GM21390 (cell line): ENCODE measurements at regions not wholly inside any gene's neighbourhood (a gene's known extent, or its start where the extent isn't known, plus 50 kb on each side); places are given as distances from the start of the nearest gene placed in this dataset.
"Not testable (repeated sequence)": the region's sequence is repeated elsewhere in the genome, so short reads cannot be mapped to it uniquely, and the experiment has no call there.

Source experiments
- ATAC-seq: cut with Tn5 transposase; IDR thresholded peaks from one replicate; pipeline ENCODE4 v1.9.1; 2021; ENCODE audit not compliant: unreplicated experiment

DNA sequence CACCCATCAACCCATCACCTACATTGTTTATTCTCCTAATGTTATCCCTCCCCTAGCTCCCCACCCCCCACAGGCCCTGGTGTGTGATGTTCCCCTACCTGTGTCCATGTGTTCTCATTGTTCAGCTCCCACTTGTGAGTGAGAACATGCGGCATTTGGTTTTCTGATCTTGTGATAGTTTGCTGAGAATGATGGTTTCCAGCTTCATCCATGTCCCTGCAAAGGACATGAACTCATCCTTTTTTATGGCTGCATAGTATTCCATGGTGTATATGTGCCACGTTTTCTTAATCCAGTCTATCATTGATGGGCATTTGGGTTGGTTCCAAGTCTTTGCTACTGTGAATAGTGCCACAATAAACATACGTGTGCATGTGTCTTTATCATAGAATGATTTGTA is 118.1 kb upstream of the IER5L start:
- ATAC-seq, result not testable (repeated sequence)

DNA sequence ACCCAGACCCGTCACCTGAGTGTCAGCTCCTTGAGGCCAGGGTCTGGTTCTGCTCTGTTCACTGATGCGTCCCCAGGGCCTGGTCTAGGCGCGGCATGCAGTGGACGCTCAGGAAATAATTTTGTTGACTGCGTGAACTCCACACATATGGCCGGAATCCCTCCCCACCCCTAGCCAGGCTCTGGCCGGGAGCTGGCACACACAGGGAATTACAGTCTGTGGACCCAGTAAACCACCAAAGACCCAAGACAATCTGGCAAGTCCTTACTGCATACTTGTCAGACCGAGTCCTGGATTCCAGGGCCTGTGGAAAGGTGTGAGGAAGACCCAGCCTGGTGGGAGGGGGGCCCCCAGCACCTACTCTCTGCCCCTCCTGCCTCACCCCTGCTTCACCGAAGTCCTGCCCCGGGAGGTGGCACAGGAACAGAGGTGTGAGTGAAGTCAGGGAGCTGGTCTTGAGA is 113.0 kb upstream of the IER5L start:
- no peak for ATAC-seq

DNA sequence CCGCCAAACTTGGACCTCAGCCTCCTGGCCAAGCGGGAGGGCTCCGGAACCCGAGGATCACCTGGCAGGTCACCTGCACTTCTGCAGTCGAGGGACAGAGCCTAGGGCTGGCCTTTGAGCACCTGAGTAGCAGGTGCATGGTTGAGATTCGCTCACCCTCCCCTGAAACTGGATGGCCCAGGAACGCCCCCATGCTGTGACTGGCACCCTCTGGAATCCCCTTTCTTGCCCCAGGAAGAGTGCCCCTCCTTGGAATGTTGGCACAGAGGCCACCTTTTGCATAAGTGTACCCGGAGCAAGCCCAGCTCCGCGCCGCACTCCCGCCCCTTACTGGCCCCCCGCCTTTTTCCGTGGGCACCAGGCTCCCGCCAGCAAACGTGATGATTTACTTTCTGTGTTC is 112.5 kb upstream of the IER5L start:
- ATAC-seq, result no peak

DNA sequence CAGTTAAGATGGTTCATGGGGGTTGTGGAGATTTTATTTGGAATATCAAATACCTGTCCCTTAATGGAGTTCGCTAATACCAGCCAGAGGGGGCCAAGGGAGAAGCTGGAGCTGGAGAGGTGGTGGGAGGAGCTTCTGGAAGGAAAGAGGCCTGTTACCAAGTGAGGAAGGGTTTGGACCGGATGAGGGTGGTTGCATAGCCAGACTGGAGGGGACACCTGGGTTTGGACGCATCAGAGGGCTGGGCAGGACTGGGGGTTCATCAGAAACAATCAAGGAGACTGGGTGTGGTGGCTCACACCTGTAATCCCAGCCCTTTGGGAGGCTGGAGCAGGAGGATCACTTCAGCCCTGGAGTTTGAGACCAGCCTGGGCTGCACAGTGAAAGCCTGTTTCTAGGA is 111.8 kb upstream of the IER5L start:
- ATAC-seq, result no peak

DNA sequence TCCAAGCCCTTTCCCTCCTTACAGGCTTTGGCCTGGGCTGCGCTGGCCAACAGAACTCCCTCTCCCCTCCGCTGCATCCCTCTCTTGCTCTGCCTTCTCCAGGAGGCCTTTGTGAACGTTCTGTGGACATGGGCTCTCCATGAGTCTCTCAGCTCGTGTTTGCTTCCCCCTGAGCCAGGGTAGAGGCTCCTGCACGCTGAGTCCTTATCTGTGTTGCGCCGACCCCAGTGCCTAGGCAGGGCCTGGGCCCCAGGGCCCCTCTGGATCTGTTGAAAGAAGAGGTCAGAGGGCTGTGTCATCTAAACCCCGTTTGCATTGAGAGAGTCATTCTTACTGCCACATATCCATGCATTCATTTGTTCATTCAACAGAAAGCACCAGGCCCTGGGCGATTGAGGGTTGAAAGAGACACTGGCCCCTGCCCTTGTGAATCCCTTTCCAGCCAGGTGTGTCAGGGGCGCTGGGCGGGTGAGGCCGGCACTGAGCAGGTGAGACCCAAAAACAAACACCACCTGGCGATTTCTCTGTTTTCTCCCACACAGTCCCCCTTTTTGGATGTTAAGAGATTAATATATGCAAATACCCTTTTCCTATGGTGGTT is 111.2 kb upstream of the IER5L start:
- ATAC-seq, result no peak

DNA sequence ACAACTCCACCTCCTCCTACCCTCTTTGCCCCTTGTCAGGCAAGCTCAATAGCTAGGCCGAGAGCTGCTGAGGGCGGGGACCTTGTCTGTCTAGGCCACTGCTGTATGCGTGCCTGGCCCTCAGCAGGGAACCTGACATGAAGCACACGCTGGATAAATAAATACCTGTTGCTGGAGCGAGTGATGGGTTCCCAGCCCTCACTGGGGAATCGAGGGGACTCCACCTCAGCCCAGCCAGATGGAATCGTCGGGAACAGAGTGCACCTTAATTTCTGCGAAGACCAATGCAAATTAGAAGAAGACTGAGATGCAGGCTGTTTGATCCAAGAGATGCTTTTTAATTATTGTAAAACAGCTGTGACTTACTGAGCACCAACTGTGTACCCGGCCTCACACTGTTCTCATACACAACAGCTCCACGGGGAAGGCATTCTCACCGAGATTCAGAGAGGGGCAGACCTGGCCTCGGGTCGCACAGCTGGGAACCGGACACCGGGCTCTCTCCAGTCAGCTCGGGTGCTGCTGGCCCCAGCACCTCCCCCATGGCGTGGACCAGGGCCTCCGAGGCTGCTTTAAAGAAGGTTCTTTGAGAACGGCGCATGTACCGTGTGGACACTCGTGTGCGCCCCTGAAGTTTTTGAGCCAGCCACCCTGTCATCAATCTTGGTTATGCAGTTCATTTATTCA is 109.7 kb upstream of the IER5L start:
- ATAC-seq, result no peak

DNA sequence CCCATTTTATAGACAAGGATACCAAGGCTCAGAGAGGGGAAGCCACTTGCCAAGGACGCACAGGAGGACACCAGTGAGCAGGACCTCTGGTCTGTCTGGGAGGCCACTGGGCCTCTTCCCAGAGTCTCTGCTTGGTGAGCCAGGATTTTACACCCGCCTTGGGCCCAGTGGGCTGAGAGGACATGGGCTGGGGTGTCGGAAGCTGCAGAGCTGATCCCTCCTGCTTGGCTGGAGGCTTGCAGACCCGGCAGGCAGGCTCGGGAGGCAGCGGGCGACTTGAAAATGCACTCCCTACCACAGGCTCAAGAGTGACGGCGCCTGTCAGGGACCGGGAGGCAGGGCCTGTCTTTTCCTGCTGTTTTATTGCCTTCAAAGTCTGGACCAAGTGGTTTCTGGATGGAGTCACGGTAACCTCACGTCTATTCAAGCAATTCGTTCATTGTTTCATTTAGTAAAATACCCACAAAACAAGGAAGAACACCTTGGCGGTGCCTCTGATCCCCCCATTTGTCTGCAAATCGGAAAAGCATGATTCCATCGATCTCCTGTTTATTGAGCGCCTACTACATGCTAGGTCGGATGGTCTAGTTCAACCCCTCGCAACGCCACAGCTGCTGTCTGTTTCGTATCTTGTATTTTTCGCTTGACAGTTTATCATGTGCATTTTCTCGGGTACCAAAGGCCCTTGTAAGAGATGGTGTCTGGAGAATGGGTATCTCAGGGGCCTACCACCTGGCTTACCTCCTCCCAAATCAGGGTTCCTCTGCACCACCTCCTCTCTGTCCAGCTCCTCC is 108.1 kb upstream of the IER5L start:
- ATAC-seq, result no peak

DNA sequence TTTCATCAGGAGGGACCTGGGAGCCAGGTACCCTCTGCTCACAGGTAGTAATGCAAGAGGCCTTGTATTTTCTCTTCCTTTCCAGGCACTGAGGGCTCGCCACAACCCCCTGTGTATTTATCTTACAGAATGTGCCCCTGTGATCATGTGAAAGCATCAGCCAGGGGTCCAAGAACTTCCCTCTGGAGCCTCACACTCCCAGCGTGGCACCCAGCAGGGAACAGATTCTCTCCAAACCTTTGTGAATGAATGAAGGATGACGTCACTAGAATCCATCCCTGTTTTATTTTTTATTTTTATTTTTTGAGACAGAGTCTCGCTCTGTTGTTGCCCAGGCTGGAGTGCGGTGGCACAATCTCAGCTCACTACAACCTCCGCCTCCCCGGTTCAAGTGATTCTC is 107.3 kb upstream of the IER5L start:
- no peak for ATAC-seq

DNA sequence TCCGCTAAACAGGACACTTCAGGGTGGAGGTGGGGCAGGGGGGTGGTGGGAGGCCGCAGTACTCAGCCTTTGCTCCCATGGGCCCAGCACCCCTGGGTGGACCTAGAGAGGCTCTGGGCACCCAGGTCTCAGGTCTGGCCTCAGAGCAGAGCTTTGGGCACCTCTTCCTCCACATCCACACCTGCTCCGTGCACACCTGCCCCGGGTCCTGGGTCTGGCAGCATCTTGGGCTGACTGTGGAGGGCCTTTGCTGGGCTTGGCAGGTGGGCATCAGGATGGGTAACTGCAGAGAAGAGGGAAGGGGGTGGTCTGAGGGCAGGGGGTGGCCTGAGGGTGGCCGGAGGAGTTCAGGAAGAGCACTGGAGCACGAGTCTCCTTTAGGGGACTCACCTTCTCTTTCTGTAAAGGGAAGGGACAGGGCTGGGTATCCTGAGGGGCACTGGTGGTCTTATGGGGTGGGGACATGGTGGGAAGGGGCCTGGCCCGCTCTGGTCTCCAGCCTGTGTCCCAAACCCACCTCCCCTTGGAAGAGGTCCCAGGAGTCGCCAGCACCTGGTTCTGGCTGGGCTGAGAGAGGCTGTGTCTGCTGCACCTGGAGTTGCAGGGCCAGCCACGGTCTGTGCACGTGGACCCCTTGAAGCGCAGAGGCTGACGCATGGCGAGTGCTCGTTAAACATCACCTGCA is 106.7 kb upstream of the IER5L start:
- ATAC-seq, result no peak

DNA sequence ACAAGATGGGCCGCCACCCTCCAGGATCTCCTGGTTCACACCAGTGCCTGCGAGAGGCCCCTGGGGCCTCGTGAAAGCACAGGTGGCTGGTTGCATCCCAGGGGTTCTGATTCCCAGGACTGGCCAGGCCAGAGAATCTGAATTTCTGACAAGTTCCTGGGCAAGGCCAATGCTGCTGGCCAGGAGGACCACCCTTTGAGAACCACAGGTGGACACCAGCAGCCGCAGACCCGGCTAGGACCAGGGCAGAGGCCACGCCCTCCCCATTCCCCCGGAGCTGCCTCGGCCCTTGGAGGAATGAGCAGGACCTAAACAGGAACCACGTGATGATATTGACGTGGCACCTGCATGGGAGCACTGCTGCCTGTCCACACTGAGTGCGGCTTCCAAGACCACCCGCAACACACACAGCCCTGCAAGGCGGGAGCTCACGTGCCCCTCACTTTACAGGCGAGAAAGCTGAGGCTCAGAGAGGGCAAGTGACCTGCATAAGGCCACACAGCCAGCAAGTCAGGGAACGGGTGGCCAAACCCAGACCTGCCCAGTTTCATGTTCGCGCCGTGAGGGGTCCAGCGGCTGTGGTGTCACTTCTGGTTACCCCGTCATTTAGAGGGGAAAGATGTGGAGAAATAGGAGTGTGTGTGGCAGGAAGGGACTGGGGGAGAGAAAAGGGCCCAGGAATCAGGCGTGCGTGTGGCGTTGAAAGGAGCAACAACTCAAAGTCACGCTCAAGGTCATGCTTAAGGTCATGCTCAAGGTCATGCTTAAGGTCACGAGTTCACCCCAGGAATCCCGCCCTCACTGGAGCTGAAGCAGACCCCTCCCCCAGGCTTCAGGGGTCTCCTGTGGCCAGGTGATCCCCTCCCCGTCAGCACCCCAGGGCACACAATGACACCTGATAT is 105.9 kb upstream of the IER5L start:
- ATAC-seq, result no peak

DNA sequence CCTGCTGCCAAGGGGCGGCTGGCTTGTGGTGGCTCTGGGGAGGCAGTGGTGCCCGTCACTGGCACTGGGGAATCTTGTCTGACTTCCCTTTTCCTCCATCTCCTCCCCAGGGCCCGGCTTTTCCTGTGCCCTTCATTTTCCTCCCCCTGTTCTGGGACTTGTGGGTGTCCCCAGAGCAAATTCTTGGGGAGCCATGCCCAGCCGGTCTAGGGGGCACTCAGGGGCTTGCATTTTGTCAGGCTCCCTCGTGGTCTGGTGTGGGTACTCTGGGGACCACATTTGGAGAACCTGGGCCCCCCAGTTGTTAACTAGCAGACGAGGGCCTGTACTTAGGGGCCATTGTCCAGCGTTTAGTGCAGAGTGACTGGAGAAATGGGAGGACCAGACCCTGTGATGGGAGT is 105.2 kb upstream of the IER5L start:
- ATAC-seq, result no peak

DNA sequence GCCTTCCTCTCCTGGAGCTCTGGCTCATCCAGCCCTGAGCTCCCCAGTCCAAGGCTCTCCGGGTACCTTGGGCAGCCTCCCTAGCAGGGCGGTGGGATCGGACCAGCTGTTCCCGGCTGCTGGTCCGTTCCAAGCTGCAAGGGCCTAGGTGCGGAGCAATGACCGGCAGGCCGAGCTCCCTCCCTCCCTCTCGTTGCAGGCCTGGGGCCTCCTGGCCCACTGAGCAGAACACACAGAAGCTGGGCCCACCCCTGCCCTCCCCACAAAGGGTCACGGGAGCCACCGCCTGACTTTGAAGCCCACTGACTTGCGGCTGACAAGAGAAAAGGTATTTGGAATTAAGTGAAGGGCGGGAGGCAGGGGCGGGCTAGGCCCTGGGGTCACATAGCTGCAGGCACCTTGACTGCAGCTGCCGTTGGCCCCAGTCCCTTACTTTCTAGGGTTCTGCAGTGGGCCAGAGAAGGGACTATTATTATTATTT is 104.7 kb upstream of the IER5L start:
- ATAC-seq, result no peak

DNA sequence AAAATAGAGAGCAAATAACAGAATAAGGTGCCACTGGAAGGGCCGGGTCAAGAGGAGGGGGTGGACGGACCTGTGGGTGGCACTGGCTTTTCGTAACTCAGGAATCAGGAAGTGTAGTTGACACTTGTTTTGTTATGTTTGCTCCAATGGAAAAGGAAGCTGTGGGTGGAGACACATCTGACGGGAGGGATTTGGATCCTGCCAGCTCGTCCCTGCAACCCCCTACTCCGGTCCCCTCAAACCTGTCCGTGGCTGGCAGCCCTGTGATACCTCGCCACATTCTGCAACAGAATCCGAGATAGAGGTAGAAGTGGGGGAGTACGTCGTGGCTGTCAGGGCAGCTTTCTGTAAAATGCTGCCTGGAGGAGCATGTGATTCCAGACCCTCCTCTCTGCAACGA is 104.2 kb upstream of the IER5L start:
- no peak for ATAC-seq

DNA sequence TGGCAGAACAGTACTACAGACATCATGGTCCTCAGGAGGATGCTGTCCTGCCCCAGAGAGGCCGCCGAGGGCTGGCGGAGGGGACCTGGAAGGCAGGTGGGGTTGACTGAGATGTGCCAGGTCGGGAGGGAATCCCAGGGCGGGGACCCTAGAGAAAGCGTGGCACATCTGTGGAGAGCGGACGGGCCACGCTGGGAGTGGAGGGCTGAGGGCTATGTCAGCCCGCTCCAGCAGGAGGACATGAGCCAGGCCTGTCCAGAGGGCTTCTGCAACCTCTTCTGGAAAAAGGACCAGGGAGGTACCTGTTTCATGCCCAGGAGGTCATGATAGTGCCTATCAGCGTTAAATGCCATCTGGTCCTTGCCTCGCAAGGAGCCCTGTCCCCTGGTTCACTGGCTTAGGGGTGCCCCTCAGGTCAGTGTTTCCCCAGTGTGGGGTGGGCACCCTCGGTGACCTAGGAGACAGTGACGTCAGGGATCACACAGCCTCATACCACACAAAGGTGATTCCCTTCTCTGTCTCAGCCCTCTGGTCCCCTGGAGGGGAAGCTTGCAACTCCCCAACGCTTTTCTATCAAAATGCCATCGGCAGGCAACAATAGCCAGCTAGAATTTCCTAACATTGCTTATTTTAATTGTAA is 103.6 kb upstream of the IER5L start:
- no peak for ATAC-seq

DNA sequence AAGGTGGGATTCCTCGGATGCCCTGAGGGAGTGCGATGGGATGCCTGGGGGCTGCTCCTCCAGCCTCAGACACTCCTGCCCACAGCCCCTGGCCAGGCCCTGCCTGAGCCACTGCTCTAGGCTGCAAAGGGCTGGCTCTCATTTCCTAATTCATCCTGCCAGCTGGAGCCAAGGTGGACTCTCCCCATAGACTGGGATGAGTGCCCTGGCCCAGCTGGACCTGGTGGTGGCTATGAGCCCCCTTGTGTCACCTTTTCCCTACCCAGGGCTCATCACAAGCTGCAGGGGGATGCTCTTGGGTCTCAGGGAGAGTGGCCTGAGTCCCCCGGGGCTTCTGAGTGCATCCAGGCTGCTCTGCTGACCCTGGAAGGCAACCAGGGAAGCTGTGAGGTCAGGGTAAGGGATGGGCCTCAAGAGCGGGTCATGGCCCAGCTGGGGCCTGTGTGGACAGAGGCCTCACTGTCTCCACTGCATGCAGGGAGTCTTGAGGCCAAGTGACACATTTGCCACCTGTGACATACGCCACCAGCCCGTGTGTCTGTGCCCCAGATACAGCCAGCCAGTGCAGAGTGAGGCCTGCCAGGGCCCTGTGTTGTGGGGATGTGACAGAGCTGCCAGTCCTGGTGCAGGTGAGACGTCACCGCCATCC is 102.7 kb upstream of the IER5L start:
- no peak for ATAC-seq

DNA sequence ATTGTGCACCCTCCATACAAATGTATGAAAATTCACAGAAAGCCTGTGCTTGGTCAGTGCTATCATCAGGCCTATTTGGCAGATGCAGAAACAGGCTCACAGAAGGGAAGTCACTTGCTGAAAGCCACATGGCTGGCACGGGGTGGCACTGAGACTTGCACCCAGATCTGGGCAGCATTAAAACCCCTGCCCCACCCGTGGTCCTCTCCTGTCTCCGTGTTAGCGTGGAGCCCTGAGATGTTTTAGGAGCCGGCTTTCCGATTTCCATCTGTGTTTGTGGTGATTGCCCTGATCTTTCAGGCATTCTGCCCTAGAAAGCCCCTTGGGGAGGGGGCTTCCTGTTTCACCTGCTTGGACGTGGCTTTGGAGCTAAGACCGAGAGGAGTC is 102.2 kb upstream of the IER5L start:
- no peak for ATAC-seq

DNA sequence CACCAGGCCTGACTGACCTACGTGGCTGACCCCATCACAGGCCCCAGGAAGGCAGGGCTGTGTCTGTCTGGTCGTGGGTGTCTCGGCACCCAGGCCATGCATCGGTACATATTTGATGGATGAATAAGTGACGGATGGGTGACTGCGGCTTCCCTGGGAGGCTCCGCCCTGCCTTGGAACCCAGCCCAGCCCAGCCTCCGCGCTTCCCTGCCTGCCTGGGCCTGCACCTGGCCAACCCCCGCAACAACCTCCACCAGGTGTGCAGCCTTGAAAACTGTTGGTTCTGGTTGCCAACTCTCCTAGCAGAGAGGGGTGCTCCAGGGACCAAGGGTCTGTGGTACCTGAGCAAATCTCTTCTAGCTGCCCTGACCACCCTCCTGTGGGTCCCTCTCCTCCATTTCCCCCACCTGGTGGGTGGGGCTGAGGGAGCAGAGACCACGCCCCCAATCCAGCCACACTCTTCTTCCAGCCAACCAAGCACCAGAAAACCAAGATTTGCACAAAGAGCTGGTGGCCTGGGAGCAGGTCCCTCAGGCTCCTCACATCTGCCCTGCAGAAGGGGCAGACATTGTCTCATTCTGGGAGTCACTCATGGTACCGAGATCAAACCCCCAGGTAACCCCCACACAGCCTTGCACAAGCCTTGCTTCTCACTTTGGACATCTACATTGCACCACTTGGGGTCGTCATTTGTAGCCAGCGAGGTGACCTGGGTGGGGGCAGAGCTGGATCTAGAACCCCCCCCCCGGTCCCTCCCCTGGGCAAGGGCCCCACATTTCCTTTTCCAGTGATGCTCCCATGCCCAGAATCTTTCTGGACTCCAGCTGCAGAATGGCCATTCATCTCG is 100.6 kb upstream of the IER5L start:
- no peak for ATAC-seq

DNA sequence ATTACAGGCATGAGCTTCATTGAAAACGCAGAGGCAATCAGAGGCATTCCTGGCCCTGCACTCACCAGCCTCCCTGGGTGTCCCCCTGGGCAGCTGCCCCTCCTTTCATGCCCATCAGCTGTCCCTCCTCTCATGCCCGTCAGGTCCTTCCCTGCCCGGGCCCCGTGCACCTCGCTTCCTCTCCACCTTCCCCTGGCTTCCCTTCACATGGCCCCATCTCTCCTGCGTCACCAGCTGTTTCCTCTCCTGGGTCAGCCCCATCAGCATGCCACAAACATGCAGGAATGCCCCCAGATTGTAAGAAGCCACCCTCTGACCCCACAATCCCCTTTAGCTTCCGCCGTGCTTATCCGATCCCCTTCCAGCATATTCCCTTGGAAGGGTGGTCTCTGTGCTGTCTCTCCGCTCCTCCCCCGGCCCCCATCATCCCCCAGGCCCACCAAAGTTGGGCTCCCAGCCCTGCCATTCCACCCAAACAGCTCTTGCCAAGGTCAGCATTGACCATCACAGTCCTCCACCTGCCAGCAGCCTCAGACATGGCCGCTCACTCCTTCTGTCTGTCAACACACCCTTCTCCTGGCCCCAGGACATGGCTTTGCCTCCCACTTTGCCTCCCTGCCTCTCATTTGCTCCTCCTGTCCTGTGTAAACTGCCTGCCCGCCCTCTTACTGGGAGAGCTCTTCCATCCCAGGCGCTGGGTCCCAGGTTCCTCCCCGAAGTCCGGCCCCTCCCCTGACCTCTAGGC is 98.6 kb upstream of the IER5L start:
- no peak for ATAC-seq
